GM19438 (cell line): ENCODE measurements at regions not wholly inside any gene's neighbourhood (a gene's known extent, or its start where the extent isn't known, plus 50 kb on each side); places are given as distances from the start of the nearest gene placed in this dataset.

Experiments used
- ATAC-seq: cut with Tn5 transposase; IDR thresholded peaks from one replicate; pipeline ENCODE4 v1.9.1; 2021; ENCODE audit warnings: low read depth; ENCODE audit not compliant: unreplicated experiment

GRCh38 chr5:142386137-142387023 is 61.6 kb upstream of the SPRY4 start:
- no peak for ATAC-seq

GRCh38 chr5:142385194-142385593 is 60.4 kb upstream of the SPRY4 start:
- ATAC-seq, result no peak

- no peak for ATAC-seq
Observed at GRCh38 chr5:142384014-142384413, 59.2 kb upstream of the SPRY4 start.

GRCh38 chr5:142382186-142382585 is 57.4 kb upstream of the SPRY4 start:
- ATAC-seq, result no peak

GRCh38 chr5:142378737-142379634 is 54.2 kb upstream of the SPRY4 start:
- no peak for ATAC-seq

GRCh38 chr5:142375944-142376411 is 51.2 kb upstream of the SPRY4 start:
- ATAC-seq, result no peak
